Dermis blood vessel endothelial cell (primary cell): ENCODE measurements at regions not wholly inside any gene's neighbourhood (a gene's known extent, or its start where the extent isn't known, plus 50 kb on each side); places are given as distances from the start of the nearest gene placed in this dataset.

Experiments
- DNase-seq: peaks from one replicate; pipeline ENCODE4 v3.0.0; 2010

DNA sequence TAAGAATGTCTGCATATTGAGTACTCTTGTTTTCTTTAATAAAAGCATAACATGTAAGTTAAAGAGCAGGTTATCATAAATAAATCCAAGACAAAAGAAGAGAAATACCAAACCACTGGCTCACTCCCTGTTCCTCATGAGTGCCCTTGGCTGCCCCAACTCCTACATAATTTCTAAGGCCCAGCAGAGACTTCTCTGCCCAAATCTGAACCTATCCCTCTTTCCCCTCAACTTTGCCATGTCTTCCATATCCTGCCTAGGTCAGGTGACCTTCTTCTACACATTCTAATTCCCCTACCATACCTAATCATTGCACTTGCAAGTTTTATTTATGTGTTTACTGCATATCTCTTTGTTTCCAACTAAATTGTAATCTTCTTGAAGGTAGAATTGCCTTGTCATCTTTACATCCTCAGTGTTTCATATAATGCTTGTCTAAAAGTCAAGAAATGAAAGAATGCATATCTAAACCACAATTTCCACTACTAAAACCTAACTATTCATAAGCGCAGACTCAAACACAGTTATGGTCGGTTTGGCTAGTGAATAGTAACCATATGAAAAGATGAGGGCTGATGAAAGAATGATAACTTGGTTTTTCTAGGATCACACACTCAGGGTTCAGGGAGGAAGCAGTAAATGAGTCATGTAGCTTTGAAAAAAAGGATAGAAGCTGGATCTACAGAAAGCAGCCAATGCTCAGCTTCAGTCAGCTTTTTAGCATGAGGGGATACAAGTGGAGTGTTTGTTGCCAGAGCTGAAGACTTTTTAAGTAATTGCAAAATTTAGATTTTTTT, 53.3 kb upstream of the EYA4 start:
- DNase-seq = no peak

DNA sequence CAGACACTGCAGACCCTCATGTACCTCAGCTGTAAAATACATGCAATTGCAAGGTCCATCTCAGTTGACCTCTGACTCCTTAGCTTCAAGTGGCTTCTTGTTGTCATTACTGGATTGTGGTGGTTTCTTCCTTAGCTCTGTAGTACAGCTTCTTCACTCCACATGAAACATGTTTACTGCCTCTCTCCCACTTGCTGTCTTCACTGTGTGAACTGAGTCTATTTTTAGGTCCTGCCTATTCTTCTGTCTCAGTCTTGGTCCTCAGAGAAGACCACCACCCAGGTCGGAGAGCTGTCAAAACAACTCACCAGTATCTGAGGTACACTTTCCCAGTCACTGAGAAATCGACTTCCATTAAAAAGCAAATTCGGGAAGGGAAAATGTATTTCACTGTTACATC, 50.2 kb upstream of the EYA4 start:
- no peak for DNase-seq

DNA sequence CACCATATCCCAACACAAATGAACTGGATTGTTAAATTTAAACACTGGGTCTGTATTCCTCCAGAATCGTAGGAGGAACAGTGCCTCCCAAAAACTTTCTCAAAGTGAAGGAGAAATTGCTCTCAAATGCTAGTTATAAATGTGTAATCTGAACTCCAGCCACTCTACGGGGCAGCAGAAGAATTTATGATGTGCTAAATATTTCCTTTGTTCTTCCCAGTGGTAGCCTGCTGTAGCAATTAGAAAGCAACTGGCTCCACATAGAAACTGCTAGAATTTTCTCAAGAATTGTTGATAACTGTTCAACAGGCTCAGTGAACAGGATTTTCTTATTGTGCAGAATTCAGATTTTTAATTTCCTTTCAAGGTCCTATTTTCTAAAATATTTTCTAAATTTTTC, 49.8 kb upstream of the EYA4 start:
- DNase-seq = no peak
